Activated T-helper 1 cell treated with Interleukin-2 at 50 U/mL for 16 hours (primary cell): ENCODE measurements at regions not wholly inside any gene's neighbourhood (a gene's known extent, or its start where the extent isn't known, plus 50 kb on each side); places are given as distances from the start of the nearest gene placed in this dataset.

Source experiments
- DNase-seq: peaks from one replicate; pipeline ENCODE4 v3.0.0-alpha.2; 2020; ENCODE audit warnings: low read depth

GRCh38 chr2:147057892-147058490, 786.8 kb upstream of the ACVR2A start:
- no peak for DNase-seq

DNA sequence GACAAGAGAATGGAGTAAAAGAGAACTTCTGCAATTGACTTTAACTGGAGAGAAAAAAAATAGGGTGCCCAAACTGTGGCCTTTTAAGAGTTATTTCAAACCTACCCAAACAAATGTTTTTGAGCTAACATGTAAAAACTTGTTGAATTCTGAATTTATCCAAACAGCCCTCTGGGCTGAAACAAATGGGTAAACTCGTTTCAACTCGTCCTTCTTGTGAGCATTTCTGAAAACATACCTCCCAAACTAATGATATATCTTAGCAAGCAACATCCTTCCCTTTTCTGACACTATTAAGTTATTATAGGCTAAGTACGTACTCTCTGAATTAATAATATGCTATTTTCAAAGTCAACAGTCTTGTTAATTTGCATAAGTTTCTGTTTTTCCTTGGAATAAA, 793.0 kb upstream of the ACVR2A start:
- no peak for DNase-seq

- DNase-seq = no peak
Observed at GRCh38 chr2:147051248-147051647, 793.6 kb upstream of the ACVR2A start.

- no peak for DNase-seq
Observed at GRCh38 chr2:147049957-147050356, 794.9 kb upstream of the ACVR2A start.

DNA sequence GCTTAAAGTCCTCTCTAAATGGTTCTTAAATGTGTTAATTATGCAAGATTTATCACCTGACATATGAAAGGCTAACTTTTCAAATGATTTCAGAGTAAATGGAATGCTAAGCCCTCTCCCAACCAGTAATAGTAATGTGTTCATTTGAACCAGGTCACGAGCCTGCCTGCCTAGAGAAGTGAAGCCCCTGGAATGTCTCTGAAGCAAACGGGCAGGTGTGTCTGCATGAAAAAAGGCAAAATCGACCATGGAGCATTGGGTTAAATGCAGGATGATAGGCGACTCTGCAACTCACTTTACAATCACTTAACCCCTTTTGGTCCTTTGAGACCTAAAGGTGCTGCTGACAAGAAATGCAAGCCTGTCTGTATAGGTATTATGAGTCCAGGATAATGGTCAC, 798.4 kb upstream of the ACVR2A start:
- no peak for DNase-seq

DNA sequence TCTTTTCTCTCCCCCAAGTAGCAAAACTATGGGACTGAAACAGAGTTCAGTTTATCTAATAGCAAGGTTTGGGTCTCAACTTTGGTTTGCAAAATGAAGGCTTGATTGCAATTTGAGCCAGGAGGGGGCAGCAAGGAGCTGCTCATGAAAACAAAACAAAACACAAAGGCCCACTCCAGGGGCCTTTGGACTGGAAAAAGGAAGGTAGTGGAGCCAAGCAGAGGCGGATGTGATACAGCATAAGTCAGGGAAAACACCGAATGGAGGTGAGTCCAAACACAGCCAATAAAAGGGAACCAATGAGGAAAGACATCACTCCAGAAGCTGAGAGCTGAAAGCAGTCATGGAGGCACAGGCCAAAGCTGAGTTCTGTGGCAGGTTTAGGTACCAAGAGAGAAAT, 799.7 kb upstream of the ACVR2A start:
- DNase-seq = peak; percentile 0

DNA sequence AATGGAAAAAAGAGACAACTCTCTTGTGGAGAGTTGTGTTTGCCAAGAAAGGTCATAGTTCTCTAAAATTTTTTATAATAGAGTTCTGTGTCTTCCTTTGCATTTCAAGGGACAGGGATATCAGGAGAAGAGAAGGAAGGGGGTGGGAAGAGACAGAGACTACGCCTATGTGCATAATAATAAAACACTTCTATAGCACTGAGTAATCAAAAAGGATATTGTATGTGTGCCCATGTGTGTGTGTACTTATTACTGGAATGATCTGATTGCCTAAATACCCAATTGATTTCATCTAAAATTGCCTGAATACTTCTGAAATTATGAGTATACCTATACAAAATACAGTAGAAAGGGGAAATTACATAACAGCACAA, 803.7 kb upstream of the ACVR2A start:
- DNase-seq = no peak

DNA sequence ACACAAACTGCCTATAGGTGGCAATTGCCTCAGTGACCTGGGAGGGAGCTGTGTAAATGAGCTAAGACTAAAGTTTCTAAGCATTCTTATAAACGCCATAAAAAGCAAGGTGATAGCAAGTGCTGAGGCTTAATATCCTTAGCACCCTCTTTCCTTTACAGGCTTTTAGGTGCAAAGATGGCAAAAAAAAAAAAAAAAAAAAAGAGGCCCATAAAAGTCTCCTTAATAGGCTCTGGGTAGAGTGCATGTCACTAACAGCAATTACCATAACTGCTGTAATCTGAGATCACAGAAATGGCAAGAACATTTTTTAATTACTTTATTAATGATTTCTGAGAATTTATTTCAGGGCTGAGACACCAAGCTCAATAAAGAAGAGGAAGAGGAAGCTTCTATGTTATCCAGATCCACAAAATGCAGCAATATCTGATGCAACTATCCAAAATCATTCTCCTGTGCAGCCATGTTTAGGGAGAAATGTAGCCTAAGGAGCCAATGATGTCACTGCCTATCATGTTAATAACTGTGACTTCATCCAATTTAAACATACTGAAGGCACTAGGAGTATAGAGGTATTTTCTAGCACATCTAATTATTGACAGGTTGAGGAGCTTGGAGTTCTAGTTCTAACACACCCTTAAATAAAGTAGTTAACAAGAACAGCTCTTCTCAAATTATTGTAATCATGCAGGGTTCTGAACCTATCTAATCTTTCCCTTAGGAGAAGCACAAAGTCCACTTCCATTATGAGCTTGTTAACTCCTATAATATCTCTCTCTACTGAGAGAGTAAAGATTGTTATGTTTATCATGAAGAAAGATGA, 804.3 kb upstream of the ACVR2A start:
- DNase-seq = no peak

- DNase-seq = no peak
Observed at GRCh38 chr2:147037048-147037447, 807.8 kb upstream of the ACVR2A start.

- no peak for DNase-seq
Observed at GRCh38 chr2:147033044-147033443, 811.8 kb upstream of the ACVR2A start.

DNA sequence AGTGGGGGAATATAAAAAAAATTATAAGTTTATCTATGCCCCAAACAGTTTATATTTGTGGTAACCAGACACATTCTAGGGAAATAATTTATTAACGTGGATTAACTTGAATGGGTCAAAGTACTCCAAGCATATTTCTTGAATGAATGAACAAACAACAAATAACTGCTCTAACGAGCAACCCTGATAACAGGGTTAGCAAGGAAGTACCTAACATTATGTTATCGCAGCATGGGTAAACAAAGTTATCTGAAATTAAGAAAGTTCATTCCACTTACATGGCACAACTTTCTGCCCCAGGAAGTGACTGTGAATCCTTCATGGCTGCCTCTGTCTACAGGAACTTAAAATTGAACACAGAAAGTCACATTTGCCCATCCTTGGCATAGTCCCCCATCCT, 812.9 kb upstream of the ACVR2A start:
- no peak for DNase-seq

DNA sequence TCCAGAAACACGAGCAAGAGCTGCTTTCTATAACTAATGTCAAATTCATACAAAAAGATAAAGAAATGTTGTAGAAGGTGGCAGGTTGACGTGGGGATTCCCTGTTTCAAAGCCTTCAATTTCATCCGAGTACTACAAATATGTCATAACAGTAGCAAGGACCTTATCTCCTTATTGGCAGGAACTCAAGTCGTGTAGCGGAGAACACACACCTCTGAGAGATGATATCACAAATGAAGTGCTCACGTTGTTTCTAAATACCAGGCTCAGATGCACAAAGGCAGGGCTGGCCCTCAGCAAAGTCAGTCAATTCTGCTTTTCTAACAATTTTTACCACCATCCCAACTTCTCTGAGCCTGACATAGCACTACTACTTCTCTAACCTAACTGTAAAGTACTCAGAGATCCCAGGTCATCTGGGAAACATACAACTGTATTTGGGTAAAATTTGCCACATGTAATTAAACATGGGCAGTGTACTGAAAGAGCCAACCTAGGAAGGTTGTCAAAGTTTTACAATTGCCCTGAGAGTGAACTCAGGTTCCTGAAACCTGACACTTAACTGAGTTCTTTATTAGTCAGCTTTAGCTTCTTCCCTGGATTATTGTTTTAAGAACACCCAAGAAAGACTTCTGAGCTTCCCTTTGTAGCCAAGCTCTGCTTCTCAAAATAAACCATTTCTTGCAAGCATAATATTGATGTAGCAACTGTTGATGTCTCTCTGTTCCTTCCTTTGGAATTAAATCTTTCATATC, 813.7 kb upstream of the ACVR2A start:
- no peak for DNase-seq

DNA sequence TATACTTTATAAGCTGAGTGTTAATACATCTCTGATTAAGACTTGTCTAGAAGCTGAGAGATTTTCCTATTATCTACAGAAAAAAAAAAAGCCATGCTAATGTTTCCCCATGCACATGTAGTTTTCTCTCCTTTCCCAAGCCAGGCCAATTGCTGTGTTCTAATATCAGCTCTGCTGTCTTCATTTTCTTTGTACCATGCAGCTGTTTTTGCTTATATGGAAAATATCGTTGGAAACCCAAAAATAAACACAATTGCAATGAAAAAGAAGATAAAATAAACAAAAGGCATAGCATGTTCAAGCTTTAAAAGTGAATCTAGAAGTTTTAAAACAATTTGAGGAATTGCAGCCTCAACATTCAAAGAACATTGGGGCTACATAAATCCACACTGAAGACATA, 817.4 kb upstream of the ACVR2A start:
- DNase-seq = no peak

- DNase-seq = no peak
Observed at GRCh38 chr2:147026664-147027295, 818.0 kb upstream of the ACVR2A start.

- DNase-seq = no peak
Observed at GRCh38 chr2:147025646-147026585, 818.9 kb upstream of the ACVR2A start.

DNA sequence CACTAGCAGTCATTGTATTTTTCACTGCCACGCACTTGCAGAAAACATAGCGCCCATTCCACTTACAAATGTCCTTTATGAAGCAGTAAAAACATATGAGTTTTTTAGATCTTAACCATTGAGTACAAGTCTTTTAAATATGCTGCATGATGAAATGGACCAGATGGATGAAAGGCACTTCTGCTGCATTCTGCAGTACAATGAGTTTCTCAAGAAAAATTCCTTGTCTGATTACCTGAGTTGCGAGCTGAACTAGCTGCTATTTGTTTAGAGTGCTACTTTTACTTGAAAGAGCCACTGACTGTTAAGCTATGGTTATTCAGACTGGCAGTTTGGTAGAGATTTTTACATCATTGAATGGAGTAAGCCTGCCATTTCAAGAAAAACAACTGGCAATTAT, 825.5 kb upstream of the ACVR2A start:
- no peak for DNase-seq

GRCh38 chr2:147017951-147018645, 826.7 kb upstream of the ACVR2A start:
- no peak for DNase-seq

DNA sequence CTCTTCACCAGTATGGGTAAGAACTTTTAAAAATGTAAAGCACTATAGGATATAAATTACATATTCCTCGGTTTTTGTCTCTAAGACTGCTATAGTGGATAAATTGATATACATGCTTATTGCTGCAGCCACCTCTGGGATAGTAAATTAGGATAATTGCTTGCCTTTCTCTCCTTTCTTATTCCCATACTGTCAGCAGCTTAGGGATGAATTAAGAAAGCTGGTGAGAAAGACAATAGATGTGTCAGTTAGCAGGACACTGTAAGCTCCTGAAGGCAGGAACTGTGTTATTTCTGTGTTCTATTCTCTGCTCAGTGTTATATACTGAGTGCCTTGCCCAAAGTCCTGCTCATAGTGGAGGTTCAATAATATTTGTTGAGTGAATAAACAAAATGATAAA, 828.6 kb upstream of the ACVR2A start:
- no peak for DNase-seq

GRCh38 chr2:147015591-147015990, 829.2 kb upstream of the ACVR2A start:
- no peak for DNase-seq

DNA sequence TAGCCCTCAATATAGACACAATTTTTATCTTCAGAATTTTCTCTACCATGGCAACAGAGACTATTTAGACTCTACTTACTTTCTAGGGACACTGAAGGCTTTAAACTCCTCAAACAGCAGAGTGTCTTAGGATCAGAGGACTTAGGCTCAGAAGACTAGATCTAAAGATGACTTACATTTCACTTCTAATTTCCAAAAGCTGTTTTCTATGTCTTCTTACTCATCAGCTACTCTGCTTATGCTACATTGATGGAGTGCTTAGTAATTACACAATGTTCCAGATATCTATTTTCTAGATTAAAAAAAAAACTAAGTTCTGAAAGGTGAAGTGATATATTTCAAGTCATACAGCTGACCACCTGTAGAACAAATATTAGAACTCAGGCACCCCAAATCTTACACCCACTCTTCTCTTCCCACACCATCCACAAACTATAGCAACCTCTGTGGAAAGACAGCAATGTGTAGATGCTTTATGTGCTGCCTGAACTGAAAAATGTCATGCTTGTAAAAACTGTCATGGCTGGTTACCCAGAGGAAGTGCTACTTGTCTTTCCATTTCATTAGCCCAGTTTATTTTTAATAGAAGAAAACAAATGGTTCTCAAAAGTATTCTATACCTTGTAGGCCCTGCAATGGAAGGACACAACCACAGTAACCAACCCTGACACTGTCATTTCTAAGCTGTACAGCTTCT, 831.0 kb upstream of the ACVR2A start:
- no peak for DNase-seq
